HG03039 (cell line): ENCODE measurements at regions not wholly inside any gene's neighbourhood (a gene's known extent, or its start where the extent isn't known, plus 50 kb on each side); places are given as distances from the start of the nearest gene placed in this dataset.

Source experiments
- ATAC-seq: cut with Tn5 transposase; IDR thresholded peaks from one replicate; pipeline ENCODE4 v1.9.1; 2021; ENCODE audit warnings: mild to moderate bottlenecking, moderate library complexity; ENCODE audit not compliant: unreplicated experiment

GRCh38 chr13:79799059-79799867 lies 318.3 kb downstream of the NDFIP2 start:
- ATAC-seq = no peak

DNA sequence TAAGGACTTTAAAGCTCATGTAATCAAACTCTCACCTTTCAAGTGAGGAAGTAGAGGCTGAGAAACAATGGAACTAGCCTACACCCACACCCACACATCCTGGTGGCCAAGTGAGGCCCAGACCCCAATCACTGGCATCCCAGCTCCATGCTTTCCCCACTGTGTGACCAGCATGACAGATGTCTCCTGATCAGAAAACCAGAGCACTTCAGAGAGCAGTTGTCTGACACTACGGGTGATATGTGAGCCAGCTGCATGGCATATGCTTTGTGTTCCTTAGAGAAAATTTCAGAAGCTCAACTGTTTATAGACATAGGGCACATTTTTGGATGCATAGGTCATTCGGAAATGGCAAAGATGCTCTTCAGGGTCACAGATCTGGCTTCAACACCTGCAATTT lies 315.2 kb downstream of the NDFIP2 start:
- no peak for ATAC-seq

DNA sequence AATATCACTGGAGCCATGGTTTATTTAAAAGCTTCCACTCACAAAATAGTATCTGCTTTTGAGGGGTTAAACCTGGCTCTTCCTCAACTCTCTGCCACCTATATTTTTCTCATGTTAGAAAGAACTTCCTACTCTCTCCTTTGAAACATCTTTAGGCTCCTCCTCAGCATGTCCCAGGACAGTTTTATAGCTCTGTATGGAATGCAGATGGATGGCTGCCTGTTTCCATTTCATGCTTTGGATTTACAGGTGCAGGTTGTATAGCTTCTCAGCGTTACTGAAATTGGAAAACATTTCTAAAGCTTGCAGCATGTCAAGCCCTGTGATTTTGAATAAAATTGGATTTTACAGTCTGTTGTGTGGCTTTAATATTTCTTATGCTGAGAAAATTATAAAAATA lies 314.0 kb downstream of the NDFIP2 start:
- ATAC-seq = no peak

- no peak for ATAC-seq
Measured at GRCh38 chr13:79792716-79793115, 311.8 kb downstream of the NDFIP2 start.

DNA sequence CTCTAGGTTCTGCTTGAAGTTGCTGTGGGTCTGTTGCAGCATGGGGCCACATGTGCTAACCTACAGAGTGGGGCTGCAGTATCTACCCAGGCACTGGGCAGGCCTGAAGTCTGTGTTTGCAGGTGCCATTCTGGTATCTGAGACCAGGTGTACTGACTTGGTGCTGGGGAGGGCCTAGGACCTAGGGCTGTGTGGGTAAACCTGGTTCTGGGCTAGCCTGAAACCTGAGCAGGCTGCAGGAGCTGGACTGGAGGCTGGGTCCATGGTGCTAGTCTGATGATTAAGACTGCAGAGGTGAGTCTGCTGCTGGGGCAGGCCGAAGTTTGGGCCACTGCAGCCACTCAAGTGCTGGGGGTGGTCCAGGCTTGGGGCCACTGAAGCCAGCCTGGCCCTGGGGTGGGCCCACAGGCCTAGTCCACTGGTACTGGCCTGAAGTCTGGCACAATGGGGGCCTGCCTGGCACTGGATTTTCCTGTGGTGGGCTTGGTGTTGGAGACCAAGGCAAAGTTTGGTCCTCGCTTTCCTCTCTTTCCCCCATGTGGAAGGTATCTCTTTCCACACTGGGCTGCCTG lies 310.6 kb downstream of the NDFIP2 start:
- ATAC-seq = no peak

DNA sequence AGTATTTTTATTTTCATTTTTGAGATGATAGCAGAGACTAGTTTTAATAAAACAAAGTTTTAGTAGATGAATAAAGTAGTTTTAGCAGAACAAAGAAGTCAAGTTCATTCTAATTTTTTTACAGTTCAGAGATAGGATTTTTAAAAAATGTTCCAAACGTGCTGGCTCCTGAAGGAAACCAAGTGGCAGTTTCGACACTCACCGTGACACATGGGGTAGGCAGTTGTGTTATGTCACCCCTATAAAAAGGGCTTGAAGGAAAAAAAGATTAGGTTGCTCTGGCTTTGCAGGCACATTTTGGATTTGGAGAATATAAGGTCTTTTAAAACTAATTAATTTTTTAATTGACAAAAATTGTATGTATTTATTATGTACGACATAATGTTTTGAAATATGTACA lies 305.2 kb downstream of the NDFIP2 start:
- ATAC-seq = no peak

GRCh38 chr13:79782541-79783205 lies 301.7 kb downstream of the NDFIP2 start:
- ATAC-seq = no peak

GRCh38 chr13:79781829-79782540 lies 301.0 kb downstream of the NDFIP2 start:
- ATAC-seq = no peak

- no peak for ATAC-seq
Measured at GRCh38 chr13:79780240-79780639, 299.3 kb downstream of the NDFIP2 start.

GRCh38 chr13:79779761-79780160 lies 298.8 kb downstream of the NDFIP2 start:
- no peak for ATAC-seq

DNA sequence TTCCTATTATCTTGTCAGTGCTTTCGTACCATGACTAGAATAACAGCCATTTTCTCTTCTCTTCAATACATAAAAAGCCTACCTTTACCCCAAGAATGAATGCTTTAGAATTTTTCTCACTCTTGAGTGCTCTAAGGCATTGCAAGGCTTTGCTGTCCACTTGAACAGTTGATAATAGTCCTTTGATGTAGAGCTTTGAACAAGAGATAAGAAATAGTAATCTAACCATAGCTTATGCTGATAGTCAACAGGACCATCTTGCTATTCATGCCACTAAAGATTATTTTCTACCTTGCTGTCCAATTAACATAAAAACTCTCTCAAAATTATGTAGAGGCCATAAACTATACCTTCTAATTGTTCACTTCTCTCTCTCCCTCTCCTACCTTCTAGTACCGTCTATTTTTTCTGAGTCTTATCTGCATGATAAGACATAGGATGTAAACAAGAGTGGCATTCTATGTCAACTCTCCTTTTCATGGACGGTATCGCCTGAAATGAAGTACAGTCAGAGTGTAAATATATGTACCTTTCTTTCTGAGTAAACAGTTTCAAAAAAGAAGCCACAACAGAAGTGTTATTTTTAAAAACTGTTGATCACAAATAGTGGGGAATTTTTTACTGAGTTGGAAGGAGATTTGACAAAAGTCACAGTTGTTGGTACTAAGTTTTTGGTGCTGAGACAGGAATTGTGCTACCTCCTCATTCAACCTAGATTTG lies 297.9 kb downstream of the NDFIP2 start:
- ATAC-seq = no peak

DNA sequence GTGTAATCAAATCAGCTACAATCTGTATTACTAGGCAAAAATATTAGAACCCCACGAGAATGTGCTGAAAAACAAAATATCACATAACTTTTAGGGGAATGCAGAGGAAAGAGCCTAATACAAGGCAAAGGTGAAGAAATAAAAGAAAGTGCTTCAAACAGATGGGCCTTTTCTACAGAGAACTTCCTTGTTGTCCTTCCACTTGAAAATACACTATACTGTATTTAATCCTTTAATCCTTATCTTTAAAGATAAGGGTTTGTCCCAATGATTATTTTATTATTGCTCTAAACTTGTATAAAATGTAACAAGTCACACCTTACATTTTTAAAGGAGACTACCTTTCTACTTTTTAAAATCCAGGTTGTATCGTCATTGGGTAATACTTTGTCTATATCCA lies 296.5 kb downstream of the NDFIP2 start:
- no peak for ATAC-seq

- no peak for ATAC-seq
Measured at GRCh38 chr13:79776531-79777295, 295.8 kb downstream of the NDFIP2 start.

DNA sequence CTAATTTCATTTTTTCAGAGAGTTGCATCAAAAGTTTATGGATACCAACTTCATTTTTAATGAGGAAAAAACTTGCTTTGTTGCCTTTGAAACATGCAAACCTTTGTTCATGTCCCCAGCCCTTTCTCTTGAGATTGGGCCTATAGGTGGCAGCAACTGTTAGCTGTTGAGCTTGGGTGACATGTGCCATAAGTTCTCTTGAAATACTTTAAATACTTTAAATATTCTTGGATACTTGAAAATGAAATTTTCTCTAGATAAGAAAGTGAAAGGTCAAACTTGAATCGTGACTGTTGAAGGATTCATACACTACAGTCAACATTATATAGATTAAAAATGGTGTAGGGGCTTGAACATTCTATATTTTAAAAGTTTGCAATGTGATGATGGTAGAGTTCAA lies 294.9 kb downstream of the NDFIP2 start:
- no peak for ATAC-seq

GRCh38 chr13:79772811-79773210 lies 291.9 kb downstream of the NDFIP2 start:
- ATAC-seq = no peak

GRCh38 chr13:79771493-79771892 lies 290.5 kb downstream of the NDFIP2 start:
- ATAC-seq = no peak

GRCh38 chr13:79770056-79770455 lies 289.1 kb downstream of the NDFIP2 start:
- no peak for ATAC-seq

DNA sequence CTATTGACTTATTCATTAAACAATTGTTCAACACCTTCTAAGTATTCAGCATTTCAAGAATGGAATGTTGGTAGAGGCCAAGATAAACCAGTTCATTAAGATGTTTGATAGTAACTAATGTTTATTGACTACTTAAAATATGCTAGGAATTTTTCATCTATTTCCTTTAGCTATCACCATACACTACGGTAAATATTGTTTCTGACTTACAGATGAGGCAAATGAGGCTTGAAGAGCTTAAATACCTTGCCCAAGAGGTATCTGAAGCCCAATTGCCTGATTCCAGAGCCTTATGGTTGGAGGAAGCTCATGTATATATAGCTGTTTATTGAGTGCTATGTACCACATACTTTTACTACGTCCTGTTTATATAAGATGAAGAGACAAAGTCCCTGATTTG lies 286.2 kb downstream of the NDFIP2 start:
- no peak for ATAC-seq

DNA sequence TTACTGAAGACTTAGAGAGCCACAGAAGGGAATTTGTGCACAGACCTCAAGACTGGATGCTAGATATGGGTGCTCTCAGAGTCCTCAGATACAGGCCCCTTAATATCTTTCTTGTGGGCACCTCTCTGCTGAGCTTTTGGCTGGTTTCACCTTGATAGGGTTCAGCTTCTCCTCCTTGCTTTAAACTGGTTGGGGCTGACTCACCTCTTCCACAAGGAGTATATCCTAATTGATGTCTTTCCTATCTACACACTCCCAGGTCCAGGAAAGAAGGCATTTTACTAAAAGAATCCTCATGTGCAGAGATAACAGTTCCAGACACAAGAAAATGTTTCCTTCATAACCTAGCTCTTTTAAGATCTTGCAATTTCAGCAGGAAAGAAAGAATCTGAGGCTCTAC lies 284.4 kb downstream of the NDFIP2 start:
- no peak for ATAC-seq

DNA sequence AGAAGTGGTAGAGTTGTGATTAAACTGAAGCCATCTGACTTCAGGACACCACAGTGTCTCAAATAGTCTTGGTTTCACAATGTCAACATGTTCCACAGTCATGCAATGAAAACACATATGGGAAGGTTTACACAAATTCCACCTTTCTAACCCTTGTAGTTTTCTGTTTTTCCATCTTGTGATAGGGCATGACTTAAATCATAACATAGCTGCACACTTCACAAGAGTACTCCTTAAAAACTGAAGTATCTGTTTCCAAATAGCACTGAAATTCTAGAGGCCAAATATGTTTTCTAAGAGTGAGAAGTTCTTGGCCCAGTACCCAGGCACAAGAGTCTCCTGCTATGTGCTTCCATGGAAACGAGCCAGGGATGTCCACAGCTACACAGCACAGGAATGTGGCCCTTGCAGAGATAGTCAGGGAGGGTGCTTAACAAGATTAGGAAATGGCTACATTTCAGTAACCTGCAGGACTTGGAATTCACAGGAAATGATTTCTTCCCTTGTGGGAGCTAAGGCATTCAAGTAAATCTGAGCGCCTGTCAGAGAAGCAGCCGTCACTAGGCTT lies 269.1 kb downstream of the NDFIP2 start:
- no peak for ATAC-seq
